H1 (cell line): ENCODE measurements at regions not wholly inside any gene's neighbourhood (a gene's known extent, or its start where the extent isn't known, plus 50 kb on each side); places are given as distances from the start of the nearest gene placed in this dataset.

Experiments used
- SIN3A ChIP-seq, 2 experiments: IDR thresholded peaks in 1 of 2; conservative IDR thresholded peaks in 1 of 2; 2 replicates each; pipeline ENCODE4 v1.6.1; 2011 to 2012; ENCODE audit warnings: low read length in 2 of 2, improper control_type of control experiment in 1 of 2, low read depth in 1 of 2, mild to moderate bottlenecking in 1 of 2
- TBP ChIP-seq: IDR thresholded peaks from 2 replicates; pipeline ENCODE4 v1.6.1; 2011; ENCODE audit warnings: low read depth, low read length, improper control_type of control experiment
- TF ChIP-seq, protein P1 (sequence below): IDR thresholded peaks from 2 replicates; pipeline ENCODE4 v1.6.1; 2011; ENCODE audit warnings: low read depth, mild to moderate bottlenecking, low read length; ENCODE audit not compliant: insufficient read depth
- TF ChIP-seq, protein P2 (sequence below), 3 experiments: IDR thresholded peaks; 1 replicate in 2 of 3; 2 replicates in 1 of 3; pipeline versions ENCODE4 v1.5.1 to v1.6.1; 2011; ENCODE audit warnings: low read length in 3 of 3, mild to moderate bottlenecking in 3 of 3, inconsistent platforms in 2 of 3, low read depth in 1 of 3, moderate library complexity in 1 of 3; ENCODE audit not compliant: insufficient read depth in 1 of 3; ENCODE audit errors: control extremely low read depth in 1 of 3

DNA sequence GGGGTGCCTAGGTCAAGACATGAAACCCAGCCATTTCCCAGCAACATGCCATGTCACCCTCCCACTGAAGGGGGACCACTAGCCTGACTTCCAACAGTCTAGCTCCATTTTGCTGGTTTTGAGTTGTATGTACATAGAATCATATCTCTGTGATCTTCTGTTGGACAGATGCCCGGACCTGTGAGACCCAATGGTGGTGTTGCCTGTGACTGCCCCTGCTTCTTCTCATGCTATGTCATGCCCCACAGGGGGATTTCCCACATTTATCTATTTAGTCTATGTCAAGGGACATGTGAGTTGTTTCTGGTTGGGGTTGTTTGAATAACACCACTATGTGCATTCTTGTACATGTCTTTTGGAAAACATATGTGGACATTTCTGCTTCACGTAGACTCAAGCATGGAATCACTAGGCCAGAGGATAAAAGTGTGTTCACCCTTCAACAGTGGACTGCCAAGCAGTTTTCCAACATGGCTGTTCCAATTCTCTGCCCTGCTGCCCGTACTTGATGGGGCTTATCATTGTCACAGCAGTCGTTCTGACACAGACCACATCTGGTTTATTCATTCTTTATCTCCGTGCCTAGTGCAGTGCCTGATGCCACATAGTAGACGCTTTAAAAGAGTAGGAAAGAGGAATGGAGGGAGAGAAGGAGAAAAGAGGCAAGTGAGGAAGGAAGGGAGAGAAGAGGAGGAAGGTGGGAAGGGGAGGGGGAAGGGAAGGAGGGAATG is 114.4 kb downstream of the TPRA1 start:
- TF ChIP-seq, protein P1, sequence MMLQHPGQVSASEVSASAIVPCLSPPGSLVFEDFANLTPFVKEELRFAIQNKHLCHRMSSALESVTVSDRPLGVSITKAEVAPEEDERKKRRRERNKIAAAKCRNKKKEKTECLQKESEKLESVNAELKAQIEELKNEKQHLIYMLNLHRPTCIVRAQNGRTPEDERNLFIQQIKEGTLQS = no peak
- TF ChIP-seq, protein P2, sequence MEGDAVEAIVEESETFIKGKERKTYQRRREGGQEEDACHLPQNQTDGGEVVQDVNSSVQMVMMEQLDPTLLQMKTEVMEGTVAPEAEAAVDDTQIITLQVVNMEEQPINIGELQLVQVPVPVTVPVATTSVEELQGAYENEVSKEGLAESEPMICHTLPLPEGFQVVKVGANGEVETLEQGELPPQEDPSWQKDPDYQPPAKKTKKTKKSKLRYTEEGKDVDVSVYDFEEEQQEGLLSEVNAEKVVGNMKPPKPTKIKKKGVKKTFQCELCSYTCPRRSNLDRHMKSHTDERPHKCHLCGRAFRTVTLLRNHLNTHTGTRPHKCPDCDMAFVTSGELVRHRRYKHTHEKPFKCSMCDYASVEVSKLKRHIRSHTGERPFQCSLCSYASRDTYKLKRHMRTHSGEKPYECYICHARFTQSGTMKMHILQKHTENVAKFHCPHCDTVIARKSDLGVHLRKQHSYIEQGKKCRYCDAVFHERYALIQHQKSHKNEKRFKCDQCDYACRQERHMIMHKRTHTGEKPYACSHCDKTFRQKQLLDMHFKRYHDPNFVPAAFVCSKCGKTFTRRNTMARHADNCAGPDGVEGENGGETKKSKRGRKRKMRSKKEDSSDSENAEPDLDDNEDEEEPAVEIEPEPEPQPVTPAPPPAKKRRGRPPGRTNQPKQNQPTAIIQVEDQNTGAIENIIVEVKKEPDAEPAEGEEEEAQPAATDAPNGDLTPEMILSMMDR (IDR thresholded peaks at IDR 0.05; ENCODE audit: control extremely low read depth in 1 of 3, insufficient read depth in 1 of 3, low read depth in 1 of 3, low read length in 3 of 3) = no peak
- TF ChIP-seq TBP = no peak
- TF ChIP-seq SIN3A (conservative IDR thresholded peaks at IDR 0.05 in 1 of 2, IDR thresholded peaks at IDR 0.05 in 1 of 2; ENCODE audit: low read depth in 1 of 2, low read length in 2 of 2) = no peak
